K562 (cell line): ENCODE measurements at regions not wholly inside any gene's neighbourhood (a gene's known extent, or its start where the extent isn't known, plus 50 kb on each side); places are given as distances from the start of the nearest gene placed in this dataset.

Experiments used
- ATF2 ChIP-seq: sonication (generic); formaldehyde crosslinking; IDR thresholded peaks from 2 replicates; pipeline ENCODE4 v1.8.1; 2022; ENCODE audit warnings: missing genetic modification reagents
- ETS1 ChIP-seq: conservative IDR thresholded peaks from 2 replicates; pipeline ENCODE4 v1.6.1; 2011; ENCODE audit warnings: low read depth, mild to moderate bottlenecking, low read length; ENCODE audit not compliant: control insufficient read depth
- EZH2 ChIP-seq: IDR thresholded peaks from 2 replicates; pipeline ENCODE4 v1.6.1; 2012; ENCODE audit warnings: low read depth, mild to moderate bottlenecking, inconsistent platforms, low read length, borderline replicate concordance
- FOS ChIP-seq: IDR thresholded peaks from 3 replicates; pipeline ENCODE4 v1.6.1; 2011; ENCODE audit not compliant: insufficient read length; ENCODE audit errors: extremely low read depth
- SMARCC2 ChIP-seq: fragments of 450-650 bp; IDR thresholded peaks from 2 replicates; pipeline ENCODE4 v1.6.1; 2017; ENCODE audit warnings: antibody characterized with exemption, moderate library complexity, mild to moderate bottlenecking, low read depth
- ZBTB26 ChIP-seq: fragments of 450-650 bp; formaldehyde crosslinking; IDR thresholded peaks from 2 replicates; pipeline ENCODE4 v1.4.0; 2022; ENCODE audit warnings: missing genetic modification characterization
- ZKSCAN1 ChIP-seq: fragments of 150-350 bp; IDR thresholded peaks from 2 replicates; pipeline ENCODE4 v1.6.1; 2016; ENCODE audit warnings: low read depth, low read length
- ZNF217 ChIP-seq: sonication (generic); formaldehyde crosslinking; IDR thresholded peaks from 2 replicates; pipeline ENCODE4 v1.8.0; 2022; ENCODE audit warnings: mild to moderate bottlenecking, missing genetic modification reagents
- ZNF24 ChIP-seq: fragments of 450-650 bp; IDR thresholded peaks from 2 replicates; pipeline ENCODE4 v1.6.1; 2016
- TF ChIP-seq, protein P1 (sequence below): IDR thresholded peaks from 2 replicates; pipeline ENCODE4 v1.6.1; 2014; ENCODE audit warnings: antibody characterized with exemption
- TF ChIP-seq, protein P2 (sequence below): sonication (generic); formaldehyde crosslinking; IDR thresholded peaks from 2 replicates; pipeline ENCODE4 v1.9.0; 2022; ENCODE audit warnings: mild to moderate bottlenecking, missing genetic modification reagents

- TF ChIP-seq ZNF24 (no peak), FOS (no peak), ZKSCAN1 (no peak), ETS1 (no peak), SMARCC2 (no peak), ZNF217 (CRISPR knock-in tag) (no peak), ZBTB26 (no peak), ATF2 (CRISPR knock-in tag) (no peak), EZH2 (no peak)
- TF ChIP-seq, protein P1, sequence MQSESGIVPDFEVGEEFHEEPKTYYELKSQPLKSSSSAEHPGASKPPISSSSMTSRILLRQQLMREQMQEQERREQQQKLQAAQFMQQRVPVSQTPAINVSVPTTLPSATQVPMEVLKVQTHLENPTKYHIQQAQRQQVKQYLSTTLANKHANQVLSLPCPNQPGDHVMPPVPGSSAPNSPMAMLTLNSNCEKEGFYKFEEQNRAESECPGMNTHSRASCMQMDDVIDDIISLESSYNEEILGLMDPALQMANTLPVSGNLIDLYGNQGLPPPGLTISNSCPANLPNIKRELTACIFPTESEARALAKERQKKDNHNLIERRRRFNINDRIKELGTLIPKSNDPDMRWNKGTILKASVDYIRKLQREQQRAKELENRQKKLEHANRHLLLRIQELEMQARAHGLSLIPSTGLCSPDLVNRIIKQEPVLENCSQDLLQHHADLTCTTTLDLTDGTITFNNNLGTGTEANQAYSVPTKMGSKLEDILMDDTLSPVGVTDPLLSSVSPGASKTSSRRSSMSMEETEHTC: no peak
- TF ChIP-seq, protein P2, sequence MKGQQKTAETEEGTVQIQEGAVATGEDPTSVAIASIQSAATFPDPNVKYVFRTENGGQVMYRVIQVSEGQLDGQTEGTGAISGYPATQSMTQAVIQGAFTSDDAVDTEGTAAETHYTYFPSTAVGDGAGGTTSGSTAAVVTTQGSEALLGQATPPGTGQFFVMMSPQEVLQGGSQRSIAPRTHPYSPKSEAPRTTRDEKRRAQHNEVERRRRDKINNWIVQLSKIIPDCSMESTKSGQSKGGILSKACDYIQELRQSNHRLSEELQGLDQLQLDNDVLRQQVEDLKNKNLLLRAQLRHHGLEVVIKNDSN (CRISPR knock-in tag): no peak
These were observed 116.0 kb upstream of the OR13F1 start for GRCh38 chr9:104388071-104388470.
